Upper lobe of right lung (tissue), 1 donor: ENCODE measurements at regions not wholly inside any gene's neighbourhood (a gene's known extent, or its start where the extent isn't known, plus 50 kb on each side); places are given as distances from the start of the nearest gene placed in this dataset.

ENCODE experiments used
- ATAC-seq: fragments of 200-7000 bp; cut with Tn5 transposase; one replicate; pipeline ENCODE4 v1.9.1; 2020; ENCODE audit warnings: mild to moderate bottlenecking, moderate library complexity
- DNase-seq: peaks from one replicate; pipeline ENCODE4 v3.0.0-alpha.2; 2020
- H3K27ac ChIP-seq: fragments of 200-600 bp; one replicate; pipeline ENCODE4 v1.8.0; 2022
- H3K27me3 ChIP-seq: fragments of 200-600 bp; one replicate; pipeline ENCODE4 v1.8.0; 2022; ENCODE audit warnings: mild to moderate bottlenecking
- H3K36me3 ChIP-seq: fragments of 200-600 bp; one replicate; pipeline ENCODE4 v1.8.0; 2022
- H3K4me1 ChIP-seq: fragments of 200-600 bp; one replicate; pipeline ENCODE4 v1.8.0; 2022
- H3K4me3 ChIP-seq: fragments of 200-600 bp; one replicate; pipeline ENCODE4 v1.8.0; 2022; ENCODE audit warnings: mild to moderate bottlenecking
- H3K9me3 ChIP-seq: fragments of 200-600 bp; one replicate; pipeline ENCODE4 v1.8.0; 2022
- intact Hi-C: fragments of 100-400 bp; cut with DNase I; formaldehyde crosslinking; loops from one replicate; pipeline ENCODE4 v1.11.0; 2022
- TF ChIP-seq, protein P1 (sequence below): fragments of 200-600 bp; IDR thresholded peaks from one replicate; pipeline ENCODE4 v1.8.0; 2022; ENCODE audit warnings: antibody characterized with exemption
- donor health status: DM: no; HTN: yes; CAD: no; lungs with severe emphysema.

DNA sequence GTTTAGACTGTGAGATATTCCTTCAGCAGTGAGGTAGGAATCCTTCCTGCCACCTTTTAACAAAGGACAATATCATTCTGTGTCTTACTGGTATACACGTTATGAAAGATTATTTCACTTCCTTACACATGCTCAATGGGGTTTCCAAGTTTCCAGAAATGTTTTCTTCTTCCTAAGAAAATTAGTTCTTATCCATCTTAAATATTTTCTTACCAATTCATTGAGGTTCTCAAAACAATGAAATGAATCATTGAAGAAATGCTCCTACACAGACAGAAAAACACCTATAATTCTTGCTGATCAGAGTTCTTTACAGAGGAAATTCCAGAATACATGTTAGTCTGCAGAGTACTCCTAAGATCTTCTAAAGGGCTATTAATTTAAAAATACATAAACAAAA, 51.4 kb upstream of the SEC61G start:
- no peak for DNase-seq
- H3K27ac ChIP-seq = no peak overlapping the region
- TF ChIP-seq, protein P1, sequence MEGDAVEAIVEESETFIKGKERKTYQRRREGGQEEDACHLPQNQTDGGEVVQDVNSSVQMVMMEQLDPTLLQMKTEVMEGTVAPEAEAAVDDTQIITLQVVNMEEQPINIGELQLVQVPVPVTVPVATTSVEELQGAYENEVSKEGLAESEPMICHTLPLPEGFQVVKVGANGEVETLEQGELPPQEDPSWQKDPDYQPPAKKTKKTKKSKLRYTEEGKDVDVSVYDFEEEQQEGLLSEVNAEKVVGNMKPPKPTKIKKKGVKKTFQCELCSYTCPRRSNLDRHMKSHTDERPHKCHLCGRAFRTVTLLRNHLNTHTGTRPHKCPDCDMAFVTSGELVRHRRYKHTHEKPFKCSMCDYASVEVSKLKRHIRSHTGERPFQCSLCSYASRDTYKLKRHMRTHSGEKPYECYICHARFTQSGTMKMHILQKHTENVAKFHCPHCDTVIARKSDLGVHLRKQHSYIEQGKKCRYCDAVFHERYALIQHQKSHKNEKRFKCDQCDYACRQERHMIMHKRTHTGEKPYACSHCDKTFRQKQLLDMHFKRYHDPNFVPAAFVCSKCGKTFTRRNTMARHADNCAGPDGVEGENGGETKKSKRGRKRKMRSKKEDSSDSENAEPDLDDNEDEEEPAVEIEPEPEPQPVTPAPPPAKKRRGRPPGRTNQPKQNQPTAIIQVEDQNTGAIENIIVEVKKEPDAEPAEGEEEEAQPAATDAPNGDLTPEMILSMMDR = no peak

DNA sequence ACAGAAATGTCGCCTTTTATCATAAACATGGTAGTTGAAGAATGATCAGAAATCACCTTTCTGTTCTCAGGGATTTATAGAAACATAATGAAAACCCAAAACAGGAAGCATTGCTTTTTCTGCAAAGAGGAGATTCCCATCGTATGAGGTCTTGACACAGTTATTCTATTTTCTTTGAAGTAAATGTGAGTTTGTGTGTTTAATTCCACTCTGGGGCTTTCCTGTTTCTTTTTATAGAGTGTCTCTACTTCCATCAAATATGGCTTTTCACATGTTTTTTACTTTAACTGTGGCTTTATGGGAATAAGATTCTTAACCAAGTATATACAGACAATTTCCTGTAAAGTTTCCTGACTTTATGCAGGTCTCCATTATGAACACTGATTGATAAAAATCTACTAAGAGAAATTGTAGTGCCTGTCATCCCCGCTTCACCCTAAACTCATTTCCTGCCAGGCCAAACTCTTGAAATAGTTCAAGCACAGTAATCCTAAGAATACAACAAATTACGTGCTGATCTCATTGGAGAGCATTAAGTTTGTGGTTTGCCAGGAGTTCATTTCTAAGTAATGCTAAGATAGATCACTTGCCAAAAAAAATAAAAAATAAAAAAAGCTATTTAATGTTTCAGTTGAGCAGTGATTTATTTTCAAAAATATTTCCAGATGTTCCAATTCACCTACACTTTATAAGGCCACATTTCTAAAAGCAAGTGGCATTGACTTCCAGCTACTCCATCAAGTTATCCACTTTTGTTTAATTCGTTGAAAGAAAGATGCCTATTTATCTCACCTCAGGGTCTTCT, 52.2 kb upstream of the SEC61G start:
- no peak for ATAC-seq

More for the DNA sequence above, 51.4 kb upstream of the SEC61G start:
- Histone ChIP-seq H3K9me3 (no peaks in the 10 kb centered on the region), H3K4me1 (peaks cover 25% of the 10 kb centered on the region), H3K4me3 (no peak overlapping the region), H3K27me3 (no peaks in the 10 kb centered on the region), H3K36me3 (no peaks in the 10 kb centered on the region)
- intact Hi-C loops = no loop called here
- ATAC-seq = no peak

DNA sequence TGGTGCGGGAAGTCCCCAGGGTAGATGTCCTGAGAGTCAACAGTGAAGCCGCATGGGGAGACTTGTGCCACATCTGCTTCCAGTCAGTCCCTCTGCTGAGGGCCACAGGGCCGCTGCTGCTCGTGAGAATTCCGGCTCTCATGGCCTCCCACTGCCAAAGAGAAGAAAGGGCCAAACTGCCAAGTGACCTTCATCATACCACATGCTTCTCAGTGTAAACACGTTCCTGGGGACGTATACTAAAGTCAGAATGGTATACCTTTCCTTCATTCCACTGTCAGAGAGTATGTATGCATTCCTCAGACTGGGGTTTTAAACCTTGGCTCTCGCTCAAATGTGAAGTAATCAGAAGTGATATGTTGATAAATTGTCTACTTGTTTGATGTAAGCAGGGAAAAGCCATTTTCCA, 52.8 kb upstream of the SEC61G start:
- TF ChIP-seq, protein P1 = no peak
- Histone ChIP-seq H3K27ac (no peak overlapping the region), H3K36me3 (no peaks in the 10 kb centered on the region), H3K4me3 (no peak overlapping the region), H3K4me1 (peaks cover 25% of the 10 kb centered on the region), H3K9me3 (no peaks in the 10 kb centered on the region), H3K27me3 (no peaks in the 10 kb centered on the region)
- no peak for DNase-seq
- ATAC-seq = peak; percentile 45
- intact Hi-C loops = no loop called here

More for the DNA sequence above, 52.2 kb upstream of the SEC61G start:
- Histone ChIP-seq H3K9me3 (no peaks in the 10 kb centered on the region), H3K27ac (no peak overlapping the region), H3K27me3 (no peaks in the 10 kb centered on the region), H3K4me1 (peaks cover 25% of the 10 kb centered on the region), H3K4me3 (no peak overlapping the region), H3K36me3 (no peaks in the 10 kb centered on the region)
- TF ChIP-seq, protein P1 = no peak
- intact Hi-C loops = no loop called here
- DNase-seq = no peak

DNA sequence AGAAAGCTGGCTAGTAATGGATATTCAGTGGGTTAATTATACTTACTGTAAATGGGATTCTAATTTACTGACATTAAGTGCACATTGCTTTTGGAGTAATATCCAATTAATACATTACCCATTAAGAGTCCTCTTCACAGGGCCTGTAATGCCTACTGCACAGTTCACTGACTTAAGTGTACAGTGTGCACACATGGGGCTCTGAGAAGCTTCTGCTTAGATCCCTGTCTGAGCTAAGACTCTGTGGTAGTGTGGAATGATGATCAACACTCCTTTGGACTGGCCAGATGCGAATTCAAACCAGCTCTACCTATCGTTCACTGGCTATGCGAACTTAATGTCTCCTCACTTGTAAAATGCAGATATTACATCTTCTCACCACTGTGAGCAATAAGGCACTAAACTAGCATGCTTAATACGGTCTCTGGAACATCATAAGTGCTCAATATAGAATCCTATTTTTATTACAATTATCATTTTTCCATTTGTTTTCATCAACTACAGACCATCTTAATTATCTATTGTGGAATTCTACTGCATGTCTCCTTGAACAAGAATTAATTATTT, 53.8 kb upstream of the SEC61G start:
- intact Hi-C loops = no loop called here
- TF ChIP-seq, protein P1 = no peak
- H3K27ac ChIP-seq = no peak overlapping the region
- H3K36me3 ChIP-seq = no peaks in the 10 kb centered on the region
- no peaks in the 10 kb centered on the region for H3K27me3 ChIP-seq
- peak; percentile 72 for ATAC-seq
- peaks cover 25% of the 10 kb centered on the region for H3K4me1 ChIP-seq
- no peak overlapping the region for H3K4me3 ChIP-seq
- H3K9me3 ChIP-seq = no peaks in the 10 kb centered on the region
- DNase-seq = no peak

DNA sequence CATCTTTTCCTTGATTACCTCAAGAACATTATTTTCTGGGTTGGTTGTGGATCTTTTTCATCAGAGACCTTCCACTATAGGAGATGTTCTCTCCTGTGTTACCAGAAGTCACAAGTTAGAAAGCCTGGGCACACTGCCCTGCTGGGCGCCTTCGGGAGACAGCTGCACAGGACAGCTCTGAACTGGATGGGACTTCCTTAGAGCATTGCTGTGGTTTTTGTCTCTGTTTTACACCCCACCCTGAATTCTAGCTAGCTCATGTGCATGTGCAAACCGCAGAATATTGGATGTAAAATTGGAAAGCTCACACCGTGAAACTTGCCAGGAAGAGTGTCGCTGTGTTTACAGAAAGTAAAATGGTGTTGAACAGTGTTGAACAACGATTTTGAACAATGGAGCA, 54.4 kb upstream of the SEC61G start:
- Histone ChIP-seq H3K27ac (no peak overlapping the region), H3K9me3 (no peaks in the 10 kb centered on the region), H3K4me3 (no peak overlapping the region), H3K4me1 (peaks cover 25% of the 10 kb centered on the region), H3K27me3 (no peaks in the 10 kb centered on the region), H3K36me3 (no peaks in the 10 kb centered on the region)
- intact Hi-C loops = no loop called here
- TF ChIP-seq, protein P1 = no peak
- ATAC-seq = peak; percentile 36
- no peak for DNase-seq
